Activated CD8-positive, alpha-beta memory T cell treated with anti-CD3 and anti-CD28 coated beads for 24 hours (primary cell): ENCODE measurements at regions not wholly inside any gene's neighbourhood (a gene's known extent, or its start where the extent isn't known, plus 50 kb on each side); places are given as distances from the start of the nearest gene placed in this dataset.
"Not testable (repeated sequence)": the region's sequence is repeated elsewhere in the genome, so short reads cannot be mapped to it uniquely, and the experiment has no call there.

Source experiments
- DNase-seq: peaks from one replicate; pipeline ENCODE4 v3.0.0-alpha.2; 2020

DNA sequence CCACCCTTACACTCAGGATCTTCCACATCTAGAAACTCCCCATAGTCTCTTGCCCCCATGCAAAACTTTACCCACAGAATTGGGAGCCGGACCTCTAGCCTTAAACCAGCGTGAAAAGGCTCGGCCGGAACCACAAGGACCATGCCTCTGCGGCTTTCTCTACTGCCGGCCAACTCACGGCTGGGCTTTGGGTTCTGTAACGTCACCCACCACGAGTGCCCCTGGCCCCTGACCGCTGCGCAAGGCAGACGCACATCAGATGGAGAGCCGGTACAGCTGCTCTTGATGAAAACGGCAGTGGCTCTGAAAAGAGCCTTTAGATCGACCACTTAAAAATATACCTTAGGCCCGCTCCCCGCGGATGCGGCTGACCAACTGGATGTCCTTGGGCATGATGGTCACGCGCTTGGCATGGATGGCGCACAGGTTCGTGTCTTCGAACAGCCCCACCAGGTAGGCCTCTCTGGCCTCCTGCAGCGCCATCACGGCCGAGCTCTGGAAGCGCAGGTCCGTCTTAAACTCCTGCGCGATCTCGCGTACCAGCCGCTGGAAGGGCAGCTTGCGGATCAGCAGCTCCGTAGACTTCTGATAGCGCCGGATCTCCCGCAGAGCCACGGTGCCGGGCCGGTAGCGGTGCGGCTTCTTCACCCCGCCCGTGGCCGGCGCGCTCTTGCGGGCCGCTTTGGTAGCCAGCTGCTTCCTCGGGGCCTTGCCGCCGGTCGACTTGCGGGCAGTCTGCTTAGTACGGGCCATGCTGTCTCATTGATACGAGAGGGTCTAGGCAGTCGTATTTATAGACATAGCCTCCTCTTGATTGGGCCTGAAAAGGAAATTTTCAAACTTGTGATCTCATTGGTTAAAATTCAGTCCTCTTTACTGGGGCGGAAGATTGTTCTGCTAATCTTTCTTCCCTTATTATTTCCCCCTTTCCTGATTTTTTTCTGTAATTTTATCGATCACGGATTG is 66.3 kb downstream of the FAM72C start:
- peak; percentile 67 for DNase-seq

DNA sequence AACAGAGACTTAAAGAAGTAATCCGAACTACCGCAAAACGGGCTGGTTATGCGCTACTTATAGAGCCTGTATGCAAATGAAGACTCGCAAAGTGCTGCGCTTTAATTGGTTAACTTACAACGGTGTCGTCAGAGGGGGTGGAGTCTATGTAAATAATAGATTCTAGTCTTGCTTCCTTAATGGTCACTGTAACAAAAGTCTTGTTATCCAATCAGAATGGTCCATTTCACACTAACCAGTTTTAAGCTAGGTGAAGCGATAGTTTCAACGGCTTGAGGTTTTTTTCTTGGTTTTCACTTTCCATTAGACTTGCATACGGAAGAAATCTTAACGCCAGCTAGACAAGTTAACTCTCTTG is 67.2 kb downstream of the FAM72C start:
- DNase-seq: not testable (repeated sequence)

DNA sequence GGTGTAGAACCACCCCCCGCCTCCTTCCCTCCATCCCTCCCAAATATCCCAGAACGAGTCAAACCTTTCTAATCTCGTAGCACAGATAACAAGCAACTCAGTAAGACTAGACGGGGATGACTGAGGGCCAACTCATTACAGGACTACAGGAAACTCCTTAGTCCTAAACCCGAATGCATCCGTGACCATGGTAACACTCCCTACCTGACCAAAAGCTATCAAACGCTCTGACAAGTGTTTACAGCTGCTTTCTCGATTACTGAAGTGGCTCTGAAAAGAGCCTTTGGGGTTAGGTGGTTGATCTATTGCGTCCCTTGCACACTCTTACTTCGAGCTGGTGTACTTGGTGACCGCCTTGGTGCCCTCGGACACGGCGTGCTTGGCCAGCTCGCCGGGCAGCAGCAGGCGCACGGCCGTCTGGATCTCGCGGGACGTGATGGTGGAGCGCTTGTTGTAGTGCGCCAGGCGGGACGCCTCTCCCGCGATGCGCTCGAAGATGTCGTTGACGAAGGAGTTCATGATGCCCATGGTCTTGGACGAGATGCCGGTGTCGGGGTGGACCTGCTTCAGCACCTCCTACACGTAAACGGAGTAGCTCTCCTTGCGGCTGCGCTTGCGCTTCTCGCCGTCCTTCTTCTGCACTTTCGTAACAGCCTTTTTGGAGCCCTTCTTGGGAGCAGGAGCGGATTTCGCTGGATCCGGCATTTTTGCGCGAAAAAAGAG is 67.7 kb downstream of the FAM72C start:
- DNase-seq: not testable (repeated sequence)

DNA sequence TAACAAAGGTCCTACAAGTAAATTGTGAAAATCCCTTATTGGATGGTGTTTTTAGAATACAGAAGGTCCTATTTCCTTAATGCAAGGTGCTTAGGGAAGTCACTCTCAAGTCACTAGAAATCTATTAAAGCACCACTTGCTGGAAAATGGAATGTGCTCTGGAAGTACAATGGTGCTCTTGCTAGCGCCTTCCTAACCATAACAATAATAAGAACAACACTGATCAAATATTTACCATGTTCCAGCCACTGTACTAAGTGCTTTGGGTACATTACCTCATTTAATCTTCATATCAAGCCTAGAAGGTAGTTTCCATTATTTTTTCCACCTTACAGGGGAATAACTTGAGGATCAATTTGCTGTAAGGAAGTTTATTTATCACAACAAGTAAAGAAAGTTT is 75.4 kb downstream of the FAM72C start:
- not testable (repeated sequence) for DNase-seq

DNA sequence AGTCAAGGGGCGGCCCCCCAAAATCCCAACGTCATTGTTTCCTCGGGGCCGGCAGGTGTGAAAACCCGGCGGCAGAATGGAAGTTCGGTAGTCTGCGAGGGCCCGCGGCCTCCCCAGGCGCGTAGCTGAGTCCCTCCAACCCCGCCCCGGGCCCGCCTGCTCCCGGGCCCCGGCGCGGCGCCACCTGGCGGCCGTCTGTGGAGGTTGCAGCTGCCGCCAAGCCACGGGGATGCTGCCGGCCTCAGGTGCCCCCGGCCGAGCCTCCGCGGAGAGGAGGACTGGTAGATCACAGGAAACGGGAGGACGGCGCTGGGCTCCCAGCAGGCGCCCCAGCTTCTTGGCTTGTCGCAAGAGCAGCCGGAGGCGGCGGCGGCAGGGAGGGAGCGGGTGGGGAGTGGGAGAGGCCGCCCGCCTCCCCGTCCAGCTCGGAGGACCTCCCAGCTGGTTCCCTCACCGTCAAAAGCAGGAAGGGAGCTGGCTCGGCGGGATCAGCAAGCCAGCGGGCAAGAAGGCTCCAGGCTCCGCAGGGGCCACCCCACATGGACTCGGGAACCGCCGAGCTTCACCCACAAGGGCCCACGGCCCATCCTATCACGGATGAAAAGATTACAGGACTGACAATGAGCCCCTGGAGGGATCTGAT is 86.7 kb downstream of the FAM72C start:
- peak; percentile 89 for DNase-seq

DNA sequence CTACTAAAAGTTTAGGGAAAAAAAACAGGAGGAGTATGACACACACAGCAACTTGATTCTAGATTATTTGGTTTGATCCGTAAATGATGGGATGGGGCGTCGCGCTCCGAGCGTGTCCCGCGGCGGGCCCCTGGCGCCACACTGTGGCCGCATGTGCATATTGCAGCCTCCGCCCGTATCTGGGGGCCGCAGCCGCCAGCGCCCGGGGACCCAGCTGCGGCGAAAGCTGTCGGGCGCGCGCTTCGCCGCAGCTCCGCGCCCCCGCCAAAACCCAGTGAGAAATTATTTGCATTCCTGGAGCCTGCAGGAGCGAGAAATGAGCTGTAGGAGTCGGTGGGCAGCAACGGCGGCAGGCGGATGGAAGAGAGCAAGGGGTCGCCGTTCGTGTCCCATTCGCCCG is 87.3 kb downstream of the FAM72C start:
- peak; percentile 84 for DNase-seq

DNA sequence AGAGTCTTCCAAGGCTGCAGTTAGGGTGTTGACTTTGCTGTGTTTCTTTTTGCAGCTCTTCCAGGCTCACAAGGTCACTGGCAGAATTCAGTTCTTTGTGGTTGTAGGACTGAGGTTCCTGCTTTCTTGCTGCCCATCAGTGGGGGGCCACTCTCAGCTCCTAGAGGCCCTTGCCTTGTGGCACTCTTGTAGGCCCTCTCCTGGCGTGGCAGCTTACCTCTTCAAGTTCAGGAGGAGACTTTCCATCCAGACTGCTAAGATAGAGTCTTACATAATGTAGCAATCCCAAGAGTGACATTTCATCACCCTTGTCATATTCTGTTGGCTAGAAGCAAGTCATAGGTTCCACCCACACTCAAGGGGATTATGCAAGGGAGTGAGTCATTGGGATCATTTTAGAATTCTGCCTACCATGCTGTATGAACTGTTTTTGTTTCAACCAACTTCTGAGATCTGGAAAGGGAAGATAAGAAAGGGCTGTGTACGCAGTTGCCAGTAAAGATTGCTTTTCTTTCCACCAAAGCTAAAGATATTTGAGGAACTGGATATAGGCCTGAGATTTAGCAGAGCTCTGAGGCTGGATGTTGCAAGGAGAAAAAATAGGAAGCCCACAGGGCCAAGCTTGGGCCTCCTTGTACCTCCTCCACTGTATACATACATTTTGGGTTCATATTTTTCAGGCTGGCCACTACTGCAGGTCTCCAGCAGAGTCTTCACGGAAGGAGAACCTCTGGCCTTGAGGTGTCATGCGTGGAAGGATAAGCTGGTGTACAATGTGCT is 91.8 kb downstream of the FAM72C start:
- DNase-seq: not testable (repeated sequence)

DNA sequence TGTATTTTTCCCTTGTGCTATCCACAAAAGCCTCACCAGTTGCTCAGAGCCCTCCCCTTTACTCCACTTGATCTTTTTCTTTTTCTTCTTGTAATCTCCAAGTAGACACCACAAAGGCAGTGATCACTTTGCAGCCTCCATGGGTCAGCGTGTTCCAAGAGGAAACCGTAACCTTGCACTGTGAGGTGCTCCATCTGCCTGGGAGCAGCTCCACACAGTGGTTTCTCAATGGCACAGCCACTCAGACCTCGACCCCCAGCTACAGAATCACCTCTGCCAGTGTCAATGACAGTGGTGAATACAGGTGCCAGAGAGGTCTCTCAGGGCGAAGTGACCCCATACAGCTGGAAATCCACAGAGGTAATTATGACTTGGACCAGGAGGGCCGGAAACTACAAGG is 95.8 kb downstream of the FAM72C start:
- DNase-seq: not testable (repeated sequence)

DNA sequence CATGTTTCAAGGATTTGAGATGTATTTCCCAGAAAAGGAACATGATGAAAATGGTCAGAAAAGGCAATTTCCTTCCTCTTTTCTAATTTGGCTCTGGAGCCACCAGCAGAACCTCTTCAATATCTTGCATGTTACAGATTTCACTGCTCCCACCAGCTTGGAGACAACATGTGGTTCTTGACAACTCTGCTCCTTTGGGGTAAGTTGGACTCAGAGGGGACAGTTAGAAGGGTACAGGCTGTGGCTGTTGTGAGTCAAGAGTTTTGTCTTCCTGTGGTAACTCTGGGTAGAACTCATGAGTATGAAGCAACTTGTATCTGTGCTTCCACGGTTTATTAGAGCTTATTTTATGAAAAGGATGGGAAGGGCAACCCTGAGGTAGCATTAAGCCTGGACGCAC is 97.2 kb downstream of the FAM72C start:
- DNase-seq: not testable (repeated sequence)

DNA sequence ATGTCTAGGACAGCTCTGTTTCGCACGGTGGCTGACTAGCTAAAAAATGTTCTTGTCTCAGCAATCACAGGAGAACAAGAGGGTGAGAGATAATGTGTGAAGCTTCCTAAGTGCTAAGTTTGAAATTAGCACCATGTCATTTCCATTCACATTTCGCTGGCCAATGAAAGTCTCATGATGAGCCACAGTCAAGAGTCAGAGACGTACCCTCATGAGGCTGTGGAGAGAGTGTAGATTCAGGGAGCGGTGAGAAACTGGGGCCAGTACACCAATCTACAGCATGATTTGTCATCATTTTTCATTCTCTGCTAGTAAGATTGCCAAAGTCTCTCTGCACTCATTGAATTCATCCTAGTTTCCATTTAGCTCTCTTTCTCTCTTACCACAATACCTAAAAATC is 98.1 kb downstream of the FAM72C start:
- DNase-seq: not testable (repeated sequence)

DNA sequence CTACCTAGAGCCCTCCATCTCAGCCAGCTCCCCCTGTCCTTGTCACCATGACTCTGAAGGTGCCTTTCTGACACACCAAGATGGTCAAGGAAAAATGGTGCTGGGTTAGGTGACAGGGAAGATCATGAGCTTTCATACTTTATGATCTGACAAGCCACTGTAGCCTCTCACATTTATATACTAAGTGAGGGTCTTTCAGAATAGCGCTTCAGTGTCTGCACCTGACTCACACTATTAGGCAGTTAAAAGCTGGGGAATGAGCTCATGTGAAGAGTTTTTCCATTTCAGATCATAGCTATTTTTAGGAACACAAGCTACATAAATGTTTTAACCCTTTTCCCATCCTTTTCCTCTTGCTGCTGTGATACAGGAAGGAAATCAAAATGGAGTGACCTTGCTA is 101.4 kb downstream of the FAM72C start:
- DNase-seq: not testable (repeated sequence)

DNA sequence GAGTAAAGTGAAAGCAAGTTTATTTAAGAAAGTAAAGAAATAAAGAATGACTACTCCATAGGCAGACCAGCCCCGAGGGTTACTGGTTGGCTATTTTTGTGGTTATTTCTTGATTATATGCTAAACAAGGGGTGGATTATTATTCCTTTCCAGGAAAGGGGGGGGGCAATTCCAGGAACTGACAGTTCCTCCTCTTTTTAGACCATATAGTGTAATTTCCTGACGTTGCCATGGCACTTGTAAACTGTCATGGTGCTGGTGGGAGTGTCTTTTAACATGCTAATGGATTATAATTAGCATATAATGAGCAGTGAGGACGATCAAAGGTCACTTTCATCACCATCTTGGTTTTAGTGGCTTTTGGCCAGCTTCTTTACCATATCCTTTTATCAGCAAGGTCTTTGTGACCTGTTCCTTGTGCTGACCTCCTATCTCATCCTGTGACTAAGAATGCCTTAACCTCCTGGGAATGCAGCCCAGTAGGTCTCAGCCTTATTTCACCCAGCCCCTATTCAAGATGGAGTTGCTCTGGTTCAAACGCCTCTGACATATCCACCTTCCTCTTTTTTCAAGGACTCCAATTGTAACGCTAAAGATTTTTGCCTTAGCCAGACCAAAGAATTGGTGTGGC is 104.1 kb downstream of the FAM72C start:
- DNase-seq: not testable (repeated sequence)

DNA sequence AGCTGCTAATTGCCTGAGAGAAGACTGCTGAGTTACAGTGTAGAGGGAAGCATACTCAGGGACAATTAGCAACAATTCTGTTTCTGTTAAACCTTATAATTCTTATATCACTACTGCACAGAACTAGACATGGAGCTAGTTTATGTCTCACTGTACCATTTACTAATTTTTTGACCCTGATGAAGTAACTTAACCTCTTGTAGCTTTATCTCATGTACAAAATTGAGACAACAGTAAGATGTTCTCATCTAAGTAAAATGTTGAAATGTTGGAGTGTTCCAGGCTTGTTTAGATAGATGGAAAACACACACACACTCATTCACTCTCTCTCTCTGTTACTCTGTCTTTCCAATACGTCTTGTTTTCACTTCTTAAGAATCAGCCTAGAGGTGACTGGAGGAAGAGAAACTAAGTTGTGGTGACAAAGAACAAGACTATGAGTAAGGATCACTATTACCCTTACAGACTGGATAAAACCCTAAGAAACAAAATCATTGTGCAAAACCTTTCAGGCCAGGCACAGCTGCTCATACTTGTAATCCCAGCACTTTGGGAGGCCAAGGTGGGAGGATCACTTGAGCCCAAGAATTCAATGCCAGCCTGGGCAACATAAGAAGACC is 107.8 kb downstream of the FAM72C start:
- not testable (repeated sequence) for DNase-seq

DNA sequence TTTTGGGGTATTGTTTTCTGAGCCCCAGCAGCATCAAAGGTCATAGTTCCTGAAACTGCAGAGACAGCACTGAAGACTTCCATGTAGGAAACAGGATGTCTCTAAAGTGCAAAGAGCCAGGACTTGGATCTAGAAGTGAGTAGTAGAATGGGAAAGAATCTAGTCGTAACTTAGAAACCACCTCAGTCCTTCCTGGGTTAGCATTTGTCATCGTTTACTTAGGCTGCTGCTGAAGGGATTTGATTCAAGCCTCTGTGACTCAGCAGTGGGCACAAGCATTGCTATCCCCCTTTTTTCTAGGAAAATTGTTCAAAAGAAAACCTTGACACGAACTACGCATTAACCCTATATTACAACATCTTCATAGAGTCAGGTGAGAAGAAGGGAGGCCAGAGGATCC is 109.1 kb downstream of the FAM72C start:
- DNase-seq: not testable (repeated sequence)

DNA sequence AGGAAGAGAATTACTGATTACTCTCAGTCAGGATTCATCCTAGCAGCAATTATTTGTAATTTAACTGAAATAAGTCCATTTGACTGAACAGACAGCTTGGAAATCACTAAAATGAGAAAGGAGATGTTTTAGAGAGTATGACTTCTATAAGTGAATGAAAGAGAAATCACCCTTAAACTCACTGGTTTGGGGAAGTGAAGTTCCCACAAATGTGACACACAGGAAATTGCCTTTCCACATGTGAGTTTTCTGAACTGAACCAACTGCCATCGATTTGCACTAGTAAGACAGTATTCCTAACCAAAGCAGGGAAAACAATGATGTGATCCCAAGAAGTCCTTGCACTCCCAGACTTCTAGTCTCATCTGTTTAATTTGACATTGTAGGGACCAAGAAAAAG is 110.5 kb downstream of the FAM72C start:
- not testable (repeated sequence) for DNase-seq

DNA sequence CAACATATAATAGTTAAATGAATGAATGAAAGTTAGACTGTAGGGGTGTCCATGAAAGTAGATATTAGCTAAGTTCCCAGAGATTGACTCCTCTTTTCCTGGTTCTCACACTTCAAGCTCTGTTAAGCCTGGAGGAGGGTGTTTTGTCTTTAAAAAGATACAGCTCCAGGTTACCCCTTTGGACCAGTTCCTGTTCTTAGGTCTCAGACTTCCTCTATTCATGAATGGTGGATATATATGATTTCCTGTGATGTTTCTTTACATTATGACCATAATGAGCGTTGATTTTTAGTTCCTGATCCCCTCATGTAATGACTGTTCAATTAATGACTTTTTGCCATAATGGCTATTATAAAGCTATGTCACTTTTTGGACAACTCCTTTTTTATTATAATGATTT is 115.9 kb downstream of the FAM72C start:
- not testable (repeated sequence) for DNase-seq

DNA sequence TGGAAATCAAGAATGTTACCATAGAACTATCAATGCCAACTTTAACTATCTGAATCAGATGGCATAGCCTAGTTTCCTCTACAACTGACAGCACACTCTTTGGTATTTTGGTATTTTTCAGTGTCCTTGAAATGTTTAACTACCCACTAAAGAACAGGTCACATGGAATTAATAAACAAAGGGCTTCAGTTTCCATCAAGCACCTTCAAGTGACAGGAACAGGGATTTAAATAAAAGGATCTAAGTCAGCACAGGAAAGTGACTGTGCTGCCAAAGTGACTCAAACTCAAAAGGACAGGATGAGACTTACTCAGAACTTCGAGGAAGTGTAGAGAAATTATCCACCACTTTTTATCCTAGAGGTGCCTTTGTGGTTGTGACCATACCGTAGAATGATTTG is 117.7 kb downstream of the FAM72C start:
- not testable (repeated sequence) for DNase-seq

DNA sequence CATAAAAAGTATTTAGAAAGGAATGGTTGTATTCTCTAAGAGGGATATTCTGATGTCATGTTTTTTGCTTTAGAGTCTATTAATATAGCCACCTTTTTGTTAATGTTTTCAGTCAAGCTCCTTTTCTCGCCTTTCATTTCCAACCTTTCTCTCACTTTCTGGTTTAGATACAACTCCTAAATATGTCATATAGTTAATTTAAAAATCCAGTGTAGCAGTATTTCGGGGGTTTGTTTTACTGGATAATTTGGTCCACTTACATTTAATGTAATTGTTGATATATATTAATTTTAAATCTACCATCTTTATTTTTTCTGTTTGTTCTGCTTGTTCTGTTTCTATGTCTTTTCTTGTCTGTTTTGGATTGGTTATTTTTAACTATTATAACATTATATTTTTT is 121.1 kb downstream of the FAM72C start:
- not testable (repeated sequence) for DNase-seq

DNA sequence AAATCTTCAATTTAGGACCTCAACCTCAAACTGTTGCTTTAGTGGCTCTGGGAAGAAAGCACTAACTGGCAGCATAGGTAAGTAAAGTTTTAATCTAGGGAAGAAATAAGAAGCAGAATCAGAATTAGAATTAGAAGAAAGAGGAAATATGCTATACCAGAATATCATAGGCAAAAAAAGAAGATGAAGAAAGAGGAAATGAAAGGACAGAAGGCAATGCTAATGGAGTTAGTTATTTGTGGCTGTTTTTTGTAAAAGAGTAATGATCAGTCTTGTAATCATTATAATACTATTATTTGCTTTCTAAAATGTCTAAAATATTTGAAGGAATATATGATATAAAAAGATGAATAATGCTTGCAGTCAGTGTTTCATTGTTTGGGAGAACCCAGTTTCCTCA is 122.9 kb downstream of the FAM72C start:
- DNase-seq: not testable (repeated sequence)

DNA sequence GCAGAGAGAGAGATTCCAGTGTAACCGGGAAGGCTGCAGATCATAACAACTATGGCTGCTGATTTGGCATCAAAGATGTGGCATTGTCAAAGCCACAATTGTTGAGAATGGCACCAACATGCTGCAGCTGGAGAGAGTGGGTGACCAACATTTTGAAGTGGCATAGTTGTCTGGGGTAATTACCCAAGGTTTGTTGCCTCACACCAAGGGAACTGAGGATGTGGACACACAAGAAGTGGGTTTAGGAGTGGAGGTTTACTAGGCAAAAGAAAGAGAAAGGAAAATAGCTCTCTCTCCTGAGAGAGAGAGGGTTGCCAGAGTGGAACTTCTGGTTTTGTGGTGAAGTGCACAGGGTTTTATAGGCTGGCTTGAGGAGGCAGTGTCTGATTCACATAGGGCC is 126.6 kb downstream of the FAM72C start:
- DNase-seq: not testable (repeated sequence)

DNA sequence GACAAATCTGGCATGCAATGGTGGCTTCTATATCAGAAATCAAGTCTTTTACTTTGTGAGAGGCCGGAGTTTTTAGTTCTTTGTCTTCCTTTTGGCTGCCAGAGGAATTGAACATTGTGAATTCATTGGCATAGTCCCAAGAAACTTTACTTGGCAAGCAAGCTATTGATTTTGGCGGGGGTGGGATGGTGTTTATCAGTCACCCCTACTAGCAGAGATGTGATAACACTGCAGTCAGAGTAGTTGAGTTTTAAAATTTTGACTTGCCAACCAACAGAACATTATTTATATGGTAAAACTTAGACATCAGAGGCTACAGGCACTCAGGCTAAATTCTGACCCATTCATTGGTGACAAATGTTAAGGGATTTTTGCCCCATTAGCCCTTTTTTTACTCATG is 129.7 kb downstream of the FAM72C start:
- not testable (repeated sequence) for DNase-seq

DNA sequence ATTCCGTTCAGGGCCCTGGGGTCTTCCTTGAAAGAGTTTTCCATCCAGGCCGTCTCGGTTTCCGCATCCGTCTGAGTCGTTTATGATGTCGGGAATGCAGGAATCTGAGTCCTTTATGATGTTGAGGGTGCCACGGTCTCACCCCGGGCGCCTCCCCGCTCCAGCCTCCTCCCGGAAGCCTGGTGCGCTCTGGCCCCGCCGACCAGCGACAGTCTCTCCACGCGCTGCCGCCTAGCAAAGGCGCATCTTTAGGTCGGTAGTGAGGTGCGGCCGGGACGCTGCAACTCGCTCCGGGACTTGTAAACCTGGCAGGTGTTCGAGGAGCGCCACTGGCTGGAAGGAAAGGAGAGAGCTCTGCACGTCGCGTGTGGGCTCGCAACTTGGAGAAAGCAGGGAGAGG is 132.6 kb downstream of the FAM72C start:
- not testable (repeated sequence) for DNase-seq
